NCI-H774 (cell line): ENCODE measurements at regions not wholly inside any gene's neighbourhood (a gene's known extent, or its start where the extent isn't known, plus 50 kb on each side); places are given as distances from the start of the nearest gene placed in this dataset.
A peak's percentile ranks its signal among the peaks of the same experiment; 100 is the strongest.

Source experiments
- DNase-seq: peaks from one replicate; lab custom pipeline; 2025; lab: John Stamatoyannopoulos, UW

- DNase-seq = no peak
Measured at GRCh38 chr10:105359708-105360107, 718.6 kb downstream of the SORCS3 start.

DNA sequence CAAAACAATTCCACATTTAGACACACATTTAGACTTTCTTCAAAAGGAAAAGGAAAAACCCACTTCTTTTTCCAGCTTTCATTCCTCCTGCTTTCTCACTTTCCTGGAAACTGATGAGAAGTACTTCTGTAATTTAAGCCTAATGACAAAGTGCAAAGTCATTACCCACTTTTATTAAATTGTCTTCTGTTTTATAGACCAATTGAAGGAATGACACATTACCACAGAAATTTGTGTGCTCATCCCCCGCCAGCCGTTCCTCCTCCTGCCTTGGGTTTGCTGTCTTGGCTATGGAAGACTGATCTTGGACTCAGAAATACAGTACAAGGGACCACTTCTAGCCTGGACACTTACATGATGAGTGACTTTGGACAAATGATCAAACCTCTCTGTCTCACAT is 717.8 kb downstream of the SORCS3 start:
- DNase-seq = no peak

GRCh38 chr10:105356626-105357025 is 715.5 kb downstream of the SORCS3 start:
- DNase-seq = no peak

GRCh38 chr10:105354010-105354409 is 712.9 kb downstream of the SORCS3 start:
- DNase-seq = no peak

- DNase-seq = no peak
Measured at GRCh38 chr10:105352827-105353226, 711.7 kb downstream of the SORCS3 start.

- no peak for DNase-seq
Measured at GRCh38 chr10:105352281-105352680, 711.2 kb downstream of the SORCS3 start.

DNA sequence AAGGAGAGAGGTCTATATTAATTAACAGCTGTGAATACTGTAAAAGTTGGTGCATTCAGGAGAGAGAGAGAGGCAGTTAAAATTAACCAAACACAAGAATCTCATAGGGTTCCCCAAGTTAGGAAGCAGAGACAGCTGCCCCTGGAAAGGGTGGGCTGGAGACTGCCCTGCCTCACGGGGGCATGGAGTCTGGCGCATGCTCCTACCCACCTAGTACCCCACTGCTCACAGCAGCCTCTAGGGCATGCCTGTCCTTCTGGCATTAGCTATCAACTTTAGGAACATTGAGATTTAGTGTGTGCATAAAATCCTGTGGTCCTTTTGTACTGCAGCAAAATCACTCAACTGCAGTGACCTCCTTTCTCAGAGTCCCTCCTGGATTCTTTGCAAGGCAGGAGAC is 710.1 kb downstream of the SORCS3 start:
- no peak for DNase-seq

DNA sequence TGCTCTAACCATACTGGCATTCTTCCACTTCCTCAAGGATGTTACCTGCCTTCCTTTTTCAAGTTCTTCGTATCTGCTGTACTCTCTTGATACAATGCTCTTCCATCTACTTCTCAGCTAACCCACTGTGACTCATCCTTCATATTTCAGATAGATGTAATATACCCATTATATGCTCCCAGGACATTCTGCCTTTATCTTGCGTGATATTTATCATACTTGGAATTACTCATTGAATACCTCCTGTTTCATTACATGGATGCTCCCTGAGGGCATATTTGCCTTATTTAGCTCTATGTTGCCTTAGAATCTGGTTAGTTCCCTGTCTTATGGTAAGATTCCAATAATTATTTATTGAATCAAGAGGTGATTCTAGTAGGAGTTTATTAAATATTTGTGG is 706.4 kb downstream of the SORCS3 start:
- no peak for DNase-seq

DNA sequence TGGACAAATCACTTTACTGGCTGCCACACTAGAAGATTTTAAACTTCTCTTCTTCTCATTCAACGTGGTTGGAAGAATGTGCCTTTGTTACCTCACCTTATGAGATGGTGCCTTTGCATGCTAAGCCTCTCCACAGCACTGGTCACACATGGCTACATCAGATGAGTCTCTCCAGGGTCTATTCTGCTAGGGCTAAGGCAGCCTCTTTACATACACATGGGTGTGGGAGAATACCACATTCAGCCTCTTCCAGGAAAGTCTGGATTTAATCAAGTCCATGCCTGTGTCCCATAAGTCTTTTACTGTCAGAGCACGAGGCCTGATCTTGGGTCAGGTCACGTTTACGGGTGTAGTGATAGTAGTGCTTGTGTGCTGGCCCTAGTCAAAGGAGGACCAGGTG is 701.5 kb downstream of the SORCS3 start:
- no peak for DNase-seq

DNA sequence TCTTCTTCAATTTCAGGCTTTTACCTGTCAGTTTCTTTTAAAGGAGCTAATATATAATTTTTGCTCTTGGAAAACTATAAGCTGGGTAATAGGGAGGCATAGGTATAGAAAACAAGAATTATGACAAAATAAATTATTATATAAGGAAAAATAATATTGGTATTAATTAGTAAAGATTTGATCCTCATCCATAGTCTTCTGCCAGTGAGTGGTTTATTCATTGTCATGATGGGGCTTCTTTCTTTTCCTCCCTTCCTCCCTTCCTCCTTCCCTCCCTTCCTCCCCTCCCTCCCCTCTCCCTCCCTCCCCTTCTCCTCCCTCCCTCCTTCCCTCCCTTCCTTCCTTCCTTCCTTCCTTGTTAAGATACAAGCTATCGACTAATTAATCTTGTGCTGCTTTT is 698.6 kb downstream of the SORCS3 start:
- no peak for DNase-seq

DNA sequence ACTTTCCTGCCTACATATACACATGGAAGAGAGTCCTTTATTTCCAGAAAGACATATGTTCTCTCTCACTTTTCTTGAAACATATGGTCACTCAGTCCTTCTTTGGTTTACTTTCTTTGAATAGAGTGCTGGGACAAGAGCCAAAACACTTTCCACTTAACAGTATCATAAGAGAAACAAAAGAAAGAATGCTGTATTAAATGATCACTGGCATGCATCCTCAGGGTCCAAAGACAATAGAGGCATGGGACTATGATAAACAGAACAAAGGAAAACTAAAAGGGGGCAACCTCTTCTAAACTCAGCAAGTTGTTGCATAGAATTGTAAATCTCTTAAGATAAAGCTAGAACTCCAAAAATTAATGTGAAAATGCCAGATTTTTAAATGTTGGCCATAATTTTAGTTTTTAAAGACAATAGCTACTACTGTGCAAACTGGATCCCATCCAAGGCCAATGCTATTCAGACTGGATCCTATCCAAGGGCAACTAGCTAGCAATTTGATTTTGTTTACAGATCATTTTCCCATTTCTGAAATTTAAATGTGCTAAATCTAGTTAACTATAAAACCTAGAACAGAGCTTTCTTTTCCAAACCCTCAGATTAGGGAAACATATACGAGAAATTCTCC is 687.5 kb downstream of the SORCS3 start:
- DNase-seq = peak; percentile 2
